ENCODE measurements at regions not wholly inside any gene's neighbourhood (a gene's known extent, or its start where the extent isn't known, plus 50 kb on each side); places are given as distances from the start of the nearest gene placed in this dataset.
A peak's percentile ranks its signal among the peaks of the same experiment; 100 is the strongest.

DNA sequence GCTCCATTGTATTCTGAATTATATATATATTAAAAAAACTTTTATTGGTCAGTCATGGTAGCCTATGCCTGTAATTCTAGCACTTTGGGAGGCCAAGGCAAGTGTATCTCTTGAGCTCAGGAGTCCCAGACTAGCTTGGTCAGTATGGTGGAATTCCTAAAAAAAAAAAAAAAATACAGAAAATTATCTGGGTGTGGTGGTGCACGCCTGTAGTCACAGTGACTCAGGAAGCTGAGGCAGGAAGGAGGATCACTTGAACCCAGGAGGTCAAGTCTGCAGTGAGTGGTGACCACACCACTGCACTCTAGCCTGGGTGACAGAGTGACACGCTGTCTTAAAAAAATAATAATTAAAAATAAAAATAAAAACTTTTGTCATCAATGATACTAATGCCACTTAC, 133.2 kb downstream of the FAT3 start:
- Mint-ChIP-seq H3K4me3 (ENCODE audit: low read depth) (no peak overlapping the region), H3K27me3 (no peaks in the 10 kb centered on the region), H3K4me1 (ENCODE audit: low read depth) (peaks cover 9% of the 10 kb centered on the region), H3K27ac (no peak overlapping the region), H3K36me3 (ENCODE audit: insufficient read depth) (no peaks in the 10 kb centered on the region), H3K9me3 (ENCODE audit: low read depth) (no peaks in the 10 kb centered on the region)
- no peak for DNase-seq (ENCODE audit: low spot score, unreplicated experiment)
- TF ChIP-seq, protein P1, sequence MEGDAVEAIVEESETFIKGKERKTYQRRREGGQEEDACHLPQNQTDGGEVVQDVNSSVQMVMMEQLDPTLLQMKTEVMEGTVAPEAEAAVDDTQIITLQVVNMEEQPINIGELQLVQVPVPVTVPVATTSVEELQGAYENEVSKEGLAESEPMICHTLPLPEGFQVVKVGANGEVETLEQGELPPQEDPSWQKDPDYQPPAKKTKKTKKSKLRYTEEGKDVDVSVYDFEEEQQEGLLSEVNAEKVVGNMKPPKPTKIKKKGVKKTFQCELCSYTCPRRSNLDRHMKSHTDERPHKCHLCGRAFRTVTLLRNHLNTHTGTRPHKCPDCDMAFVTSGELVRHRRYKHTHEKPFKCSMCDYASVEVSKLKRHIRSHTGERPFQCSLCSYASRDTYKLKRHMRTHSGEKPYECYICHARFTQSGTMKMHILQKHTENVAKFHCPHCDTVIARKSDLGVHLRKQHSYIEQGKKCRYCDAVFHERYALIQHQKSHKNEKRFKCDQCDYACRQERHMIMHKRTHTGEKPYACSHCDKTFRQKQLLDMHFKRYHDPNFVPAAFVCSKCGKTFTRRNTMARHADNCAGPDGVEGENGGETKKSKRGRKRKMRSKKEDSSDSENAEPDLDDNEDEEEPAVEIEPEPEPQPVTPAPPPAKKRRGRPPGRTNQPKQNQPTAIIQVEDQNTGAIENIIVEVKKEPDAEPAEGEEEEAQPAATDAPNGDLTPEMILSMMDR (IDR thresholded peaks at IDR 0.05; ENCODE audit: unreplicated experiment): no peak

DNA sequence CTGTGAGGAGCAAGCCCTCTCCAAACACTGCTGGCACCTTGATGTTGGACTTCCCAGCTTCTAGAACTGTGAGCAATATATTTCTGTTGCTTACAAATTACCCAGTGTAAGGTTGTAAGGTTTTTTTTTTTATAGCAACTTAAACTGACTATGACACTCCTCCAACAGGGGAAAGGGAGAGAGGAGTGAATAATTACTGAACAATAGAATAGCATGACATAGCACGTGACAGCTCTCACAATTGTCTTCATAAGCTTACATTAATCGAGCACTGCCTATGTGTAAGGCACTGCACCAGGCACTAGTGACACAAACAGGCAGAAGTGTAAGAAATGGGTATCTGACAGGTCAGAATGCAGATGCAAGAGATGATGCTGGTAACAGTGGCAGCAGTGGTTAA, 136.9 kb downstream of the FAT3 start:
- Mint-ChIP-seq H3K9me3 (ENCODE audit: low read depth) (no peaks in the 10 kb centered on the region), H3K27ac (no peak overlapping the region), H3K36me3 (ENCODE audit: insufficient read depth) (no peaks in the 10 kb centered on the region), H3K4me3 (ENCODE audit: low read depth) (no peak overlapping the region), H3K27me3 (no peaks in the 10 kb centered on the region), H3K4me1 (ENCODE audit: low read depth) (peaks cover 9% of the 10 kb centered on the region)
- TF ChIP-seq, protein P1 (IDR thresholded peaks at IDR 0.05; ENCODE audit: unreplicated experiment): no peak
- no peak for DNase-seq (ENCODE audit: low spot score, unreplicated experiment)

DNA sequence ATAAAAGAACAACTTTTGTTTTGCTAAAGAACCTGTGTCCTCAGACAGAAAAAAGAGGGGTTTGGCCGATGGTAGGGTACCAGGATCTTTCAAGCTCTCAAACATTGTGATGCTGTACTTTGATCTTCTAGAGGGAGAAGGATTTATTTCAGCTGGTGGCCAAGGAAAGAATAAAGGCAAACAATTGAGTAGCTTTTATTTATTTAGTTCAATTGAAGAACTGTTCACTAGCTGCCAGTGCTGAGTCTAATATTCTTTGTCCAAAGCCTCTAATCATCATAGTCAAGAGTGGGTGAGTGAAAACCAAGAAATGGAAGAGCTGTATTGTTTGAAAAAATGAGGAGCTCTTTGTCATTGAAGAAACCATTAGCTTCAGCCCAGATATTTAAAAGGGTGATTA, 138.4 kb downstream of the FAT3 start:
- H3K4me3 Mint-ChIP-seq (ENCODE audit: low read depth): no peak overlapping the region
- H3K27ac Mint-ChIP-seq: no peak overlapping the region
- peaks cover 2% of the 10 kb centered on the region for H3K4me1 Mint-ChIP-seq (ENCODE audit: low read depth)
- H3K27me3 Mint-ChIP-seq: no peaks in the 10 kb centered on the region
- H3K36me3 Mint-ChIP-seq (ENCODE audit: insufficient read depth): no peaks in the 10 kb centered on the region
- TF ChIP-seq, protein P1 (IDR thresholded peaks at IDR 0.05; ENCODE audit: unreplicated experiment): no peak
- no peak for DNase-seq (ENCODE audit: low spot score, unreplicated experiment)
- H3K9me3 Mint-ChIP-seq (ENCODE audit: low read depth): no peaks in the 10 kb centered on the region

DNA sequence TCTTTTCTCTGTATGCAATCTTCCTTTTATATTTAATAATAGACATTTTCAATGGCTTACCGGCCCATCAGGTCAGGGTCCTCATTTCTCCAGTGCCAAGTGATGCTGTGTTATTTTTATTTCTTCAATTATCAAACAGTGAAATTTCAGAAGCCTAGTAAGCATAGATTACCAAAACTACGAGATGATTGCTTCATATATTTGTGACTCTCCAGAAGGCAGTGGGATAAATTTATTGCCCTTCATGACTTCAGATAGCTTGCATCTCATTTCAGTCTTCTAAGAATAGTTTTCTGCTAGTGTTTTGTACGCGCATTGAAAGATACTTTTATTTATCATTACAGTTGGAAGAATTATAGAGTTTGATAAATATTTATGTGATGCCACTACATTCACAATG, 139.6 kb downstream of the FAT3 start:
- TF ChIP-seq, protein P1 (IDR thresholded peaks at IDR 0.05; ENCODE audit: unreplicated experiment): no peak
- no peak overlapping the region for H3K27ac Mint-ChIP-seq
- H3K36me3 Mint-ChIP-seq (ENCODE audit: insufficient read depth): no peaks in the 10 kb centered on the region
- no peak for DNase-seq (ENCODE audit: low spot score, unreplicated experiment)
- no peaks in the 10 kb centered on the region for H3K4me1 Mint-ChIP-seq (ENCODE audit: low read depth)
- no peaks in the 10 kb centered on the region for H3K27me3 Mint-ChIP-seq
- H3K4me3 Mint-ChIP-seq (ENCODE audit: low read depth): no peak overlapping the region
- no peaks in the 10 kb centered on the region for H3K9me3 Mint-ChIP-seq (ENCODE audit: low read depth)

DNA sequence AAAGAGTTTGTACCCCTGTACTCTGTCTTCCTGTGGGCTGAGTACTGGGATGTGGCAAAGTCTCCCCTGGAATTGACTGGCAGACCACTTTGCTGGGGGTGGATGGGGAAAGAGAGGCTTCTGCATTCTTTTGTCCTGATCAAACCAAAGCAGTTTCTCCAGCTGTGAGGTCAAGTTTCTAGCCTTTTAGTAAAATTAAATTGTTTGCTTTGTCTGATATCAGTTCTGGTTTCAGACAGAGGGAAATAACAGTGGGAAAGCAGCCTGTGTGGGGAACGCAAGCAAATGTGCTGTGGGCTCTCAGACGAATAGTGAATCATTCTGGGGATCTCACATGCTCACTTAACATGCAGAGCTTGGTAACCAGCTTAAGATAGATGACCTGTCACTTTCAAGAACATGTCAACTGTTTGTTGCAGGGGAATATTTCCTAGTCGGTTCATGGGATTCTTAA, 151.6 kb downstream of the FAT3 start:
- DNase-seq (ENCODE audit: low spot score, unreplicated experiment): no peak
- peak overlapping the region; percentile 46 for H3K27ac Mint-ChIP-seq
- H3K4me1 Mint-ChIP-seq (ENCODE audit: low read depth): peaks cover 18% of the 10 kb centered on the region
- H3K4me3 Mint-ChIP-seq (ENCODE audit: low read depth): no peak overlapping the region
- TF ChIP-seq, protein P1 (IDR thresholded peaks at IDR 0.05; ENCODE audit: unreplicated experiment): no peak
- no peaks in the 10 kb centered on the region for H3K36me3 Mint-ChIP-seq (ENCODE audit: insufficient read depth)
- no peaks in the 10 kb centered on the region for H3K27me3 Mint-ChIP-seq
- H3K9me3 Mint-ChIP-seq (ENCODE audit: low read depth): no peaks in the 10 kb centered on the region

Measured in progenitor cell of endocrine pancreas (in vitro differentiated cells).